A673 (cell line): ENCODE measurements at regions not wholly inside any gene's neighbourhood (a gene's known extent, or its start where the extent isn't known, plus 50 kb on each side); places are given as distances from the start of the nearest gene placed in this dataset.

Experiments
- BruUV-seq: library from RNA; stranded (reverse); fragments of 400-500 nt; replicated peaks from 2 replicates; lab custom pipeline; 2021; lab: Mats Ljungman, UMichigan
- CTCF ChIA-PET: fragments of 300-600 bp; sonication (Branson Sonifier 250); formaldehyde crosslinking; loops from one replicate; lab custom pipeline; 2022; ENCODE audit warnings: antibody characterized with exemption; lab: Charles Lee
- POLR2A ChIA-PET: fragments of 300-600 bp; sonication (Branson Sonifier 250); formaldehyde crosslinking; loops from one replicate; lab custom pipeline; 2022; ENCODE audit warnings: antibody characterized with exemption; ENCODE audit not compliant: low non-redundant PET; lab: Charles Lee
- DNase-seq: peaks from one replicate; pipeline ENCODE4 v3.0.0-alpha.2; 2015; ENCODE audit warnings: low spot score
- H3K27ac ChIP-seq: fragments of 200-600 bp; sonication (generic); 2 replicates; pipeline ENCODE4 v1.5.1; 2016; ENCODE audit warnings: mixed run types, low read depth, mild to moderate bottlenecking, mixed read lengths, antibody characterized with exemption, low read length; ENCODE audit not compliant: poor library complexity, severe bottlenecking
- H3K27me3 ChIP-seq: fragments of 200-600 bp; sonication (generic); replicated peaks from 2 replicates; pipeline ENCODE4 v1.6.1; 2017; ENCODE audit warnings: mixed run types, low read depth, mild to moderate bottlenecking, mixed read lengths, antibody characterized with exemption, low read length; ENCODE audit not compliant: insufficient read depth, poor library complexity
- H3K36me3 ChIP-seq: fragments of 200-600 bp; sonication (generic); 2 replicates; pipeline ENCODE4 v1.6.1; 2016; ENCODE audit warnings: mixed run types, mild to moderate bottlenecking, mixed read lengths, antibody characterized with exemption, low read length; ENCODE audit not compliant: insufficient read depth, poor library complexity, severe bottlenecking
- H3K4me1 ChIP-seq: fragments of 200-600 bp; sonication (generic); 2 replicates; pipeline ENCODE4 v1.6.1; 2017; ENCODE audit warnings: mixed run types, mild to moderate bottlenecking, mixed read lengths, antibody characterized with exemption, low read length; ENCODE audit not compliant: insufficient read depth, poor library complexity, severe bottlenecking
- H3K4me3 ChIP-seq: fragments of 200-600 bp; sonication (generic); 2 replicates; pipeline ENCODE4 v1.5.1; 2016; ENCODE audit warnings: low read depth, mixed run types, mild to moderate bottlenecking, mixed read lengths, low read length; ENCODE audit not compliant: poor library complexity, severe bottlenecking
- H3K9me3 ChIP-seq: fragments of 200-600 bp; sonication (generic); 2 replicates; pipeline ENCODE4 v1.6.1; 2016; ENCODE audit warnings: mixed run types, low read depth, mild to moderate bottlenecking, mixed read lengths, antibody characterized with exemption, low read length; ENCODE audit not compliant: poor library complexity, severe bottlenecking
- CTCF ChIP-seq: fragments of 300-800, 200-600 bp; sonication (generic); conservative IDR thresholded peaks from 2 replicates; pipeline ENCODE4 v1.5.1; 2017; ENCODE audit warnings: low read depth, mild to moderate bottlenecking, antibody characterized with exemption, low read length, moderate library complexity, mixed read lengths
- EZH2 ChIP-seq: fragments of 200-600 bp; sonication (generic); IDR thresholded peaks from 2 replicates; pipeline ENCODE4 v1.6.1; 2017; ENCODE audit warnings: borderline replicate concordance, low read depth, mild to moderate bottlenecking, mixed read lengths, antibody characterized with exemption, low read length; ENCODE audit not compliant: poor library complexity, severe bottlenecking
- intact Hi-C: fragments of 100-400 bp; cut with micrococcal nuclease; formaldehyde crosslinking; loops from one replicate; pipeline ENCODE4 v1.10.0; 2022; ENCODE audit not compliant: unreplicated experiment

DNA sequence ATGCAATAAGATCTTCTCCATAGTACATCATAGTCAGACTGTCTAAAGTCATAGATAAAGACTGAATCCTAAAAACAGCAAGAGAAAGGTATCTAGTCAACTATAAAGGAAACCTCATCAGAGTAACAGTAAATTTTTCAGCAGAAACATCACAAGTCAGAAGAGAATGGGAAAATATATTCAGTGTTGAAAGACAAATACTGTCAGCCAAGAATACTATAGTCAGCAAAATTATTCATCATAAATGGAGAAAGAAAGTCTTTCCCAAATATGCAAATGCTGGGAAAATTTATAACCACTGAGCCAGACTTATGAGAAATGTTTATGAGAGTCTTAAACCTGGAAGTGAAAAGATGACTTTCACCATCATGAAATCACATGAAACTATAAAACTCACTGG is 136.7 kb downstream of the KDR start:
- no TSS peak for BruUV-seq
- H3K4me3 ChIP-seq, result no peak overlapping the region
- TF ChIP-seq EZH2 (no peak), CTCF (no peak)
- no peak for DNase-seq
- no peaks in the 10 kb centered on the region for H3K27me3 ChIP-seq
- no peaks in the 10 kb centered on the region for H3K4me1 ChIP-seq
- intact Hi-C loops, result no loop called here
- H3K27ac ChIP-seq, result no peak overlapping the region
- no peaks in the 10 kb centered on the region for H3K9me3 ChIP-seq
- ChIA-PET POLR2A (no interaction called here), CTCF (no interaction called here)
- no peaks in the 10 kb centered on the region for H3K36me3 ChIP-seq

DNA sequence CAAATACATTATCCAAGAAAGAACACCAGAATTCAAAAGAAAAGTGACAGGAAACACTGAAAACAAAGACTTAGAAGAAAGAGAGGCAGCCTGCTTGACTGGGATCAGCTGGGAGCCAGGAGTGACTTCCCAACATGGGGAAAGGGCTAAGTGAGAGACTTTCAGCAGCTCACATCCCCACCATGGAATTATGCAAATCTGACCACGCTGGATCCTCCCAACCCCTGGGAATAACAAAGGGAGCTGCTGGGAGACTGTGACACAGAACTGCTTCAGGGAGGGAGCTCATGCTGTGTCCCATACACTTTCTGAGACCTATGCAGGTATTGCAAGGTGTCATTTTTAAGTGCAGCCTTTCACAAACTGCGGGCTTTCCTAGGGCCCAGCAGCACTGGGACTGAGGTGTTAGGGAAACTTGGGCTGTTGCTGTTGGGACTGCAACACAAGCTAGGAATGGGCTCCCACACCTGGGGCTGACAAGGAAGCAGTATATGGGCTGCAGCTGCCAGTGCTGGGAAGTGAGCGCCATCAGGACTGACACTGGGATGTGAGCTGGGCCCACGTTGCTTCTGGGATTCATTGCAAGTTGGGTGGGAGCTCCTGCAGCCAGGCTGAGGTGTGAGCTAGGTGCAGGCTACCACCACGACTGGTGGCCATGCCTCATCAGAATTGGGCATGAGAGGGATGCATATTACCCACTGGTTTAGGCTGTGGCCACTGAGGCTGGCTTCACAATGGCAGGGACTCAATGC is 139.1 kb downstream of the KDR start:
- Histone ChIP-seq H3K36me3 (no peaks in the 10 kb centered on the region), H3K27me3 (no peaks in the 10 kb centered on the region), H3K27ac (no peak overlapping the region), H3K4me1 (no peaks in the 10 kb centered on the region), H3K9me3 (no peaks in the 10 kb centered on the region), H3K4me3 (no peak overlapping the region)
- CTCF ChIA-PET, result no interaction called here
- no TSS peak for BruUV-seq
- POLR2A ChIA-PET, result no interaction called here
- intact Hi-C loops, result no loop called here
- no peak for DNase-seq
- TF ChIP-seq EZH2 (no peak), CTCF (no peak)

DNA sequence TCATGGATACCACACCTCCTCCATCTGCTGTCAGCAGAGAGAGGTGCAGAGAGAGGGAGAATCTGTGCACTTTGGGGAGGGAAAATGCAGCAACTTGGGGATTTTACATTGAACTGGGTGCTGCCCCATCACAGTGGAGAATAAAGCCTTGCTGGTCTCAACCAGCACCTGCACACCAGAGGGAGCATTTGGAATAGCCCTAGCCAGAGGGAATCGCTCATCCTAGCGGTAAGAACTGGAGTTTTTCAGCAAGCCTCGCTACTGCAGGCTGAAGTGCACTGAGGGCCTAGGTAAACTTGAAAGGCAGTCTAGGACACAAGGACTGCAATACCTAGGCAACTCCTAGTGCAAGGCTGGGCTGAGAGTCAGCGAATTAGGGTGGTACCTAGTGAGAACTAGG is 148.7 kb downstream of the KDR start:
- DNase-seq, result no peak
- ChIA-PET CTCF (no interaction called here), POLR2A (no interaction called here)
- intact Hi-C loops, result no loop called here
- H3K4me3 ChIP-seq, result no peak overlapping the region
- BruUV-seq, result no TSS peak
- H3K4me1 ChIP-seq, result no peaks in the 10 kb centered on the region
- H3K36me3 ChIP-seq, result no peaks in the 10 kb centered on the region
- no peaks in the 10 kb centered on the region for H3K27me3 ChIP-seq
- no peaks in the 10 kb centered on the region for H3K9me3 ChIP-seq
- no peak overlapping the region for H3K27ac ChIP-seq
- TF ChIP-seq CTCF (no peak), EZH2 (no peak)
